PFSK-1 (cell line): ENCODE measurements at regions not wholly inside any gene's neighbourhood (a gene's known extent, or its start where the extent isn't known, plus 50 kb on each side); places are given as distances from the start of the nearest gene placed in this dataset.

ENCODE experiments used
- FOXP2 ChIP-seq: optimal IDR thresholded peaks from 2 replicates; pipeline ENCODE3; 2011; ENCODE audit warnings: borderline replicate concordance, control low read depth, inconsistent platforms; ENCODE audit not compliant: insufficient read depth; ENCODE audit errors: extremely low read length, extremely low read depth
- POLR2AphosphoS5 ChIP-seq: IDR thresholded peaks from 2 replicates; pipeline ENCODE4 v1.6.1; 2012; ENCODE audit warnings: low read depth, mild to moderate bottlenecking, control low read depth, low read length, moderate library complexity
- REST ChIP-seq, 2 experiments: IDR thresholded peaks; 2 replicates each; pipeline versions ENCODE4 v1.6.1 to v1.8.0; 2011 to 2012; ENCODE audit warnings: low read depth in 2 of 2, low read length in 2 of 2, control low read depth in 1 of 2, inconsistent platforms in 1 of 2, mild to moderate bottlenecking in 1 of 2, moderate library complexity in 1 of 2; ENCODE audit not compliant: insufficient read depth in 1 of 2
- SIN3A ChIP-seq: IDR thresholded peaks from 2 replicates; pipeline ENCODE4 v1.6.1; 2012; ENCODE audit warnings: mild to moderate bottlenecking, low read length, moderate library complexity, borderline replicate concordance; ENCODE audit not compliant: insufficient read depth
- TAF1 ChIP-seq: IDR thresholded peaks from 2 replicates; pipeline ENCODE4 v1.6.1; 2012; ENCODE audit warnings: low read length, control low read depth, borderline replicate concordance; ENCODE audit not compliant: insufficient read depth

GRCh38 chr20:50304501-50304856, 113.8 kb downstream of the CEBPB start:
- TF ChIP-seq TAF1 (no peak), POLR2AphosphoS5 (no peak), SIN3A (no peak), FOXP2 (no peak)

GRCh38 chr20:50304923-50305635, 114.4 kb downstream of the CEBPB start:
- TF ChIP-seq SIN3A (no peak), TAF1 (no peak), REST (IDR thresholded peaks at IDR 0.05; ENCODE audit: insufficient read depth in 1 of 2, low read depth in 2 of 2, low read length in 2 of 2) (no peak), POLR2AphosphoS5 (no peak), FOXP2 (no peak)

GRCh38 chr20:50305636-50306477, 115.2 kb downstream of the CEBPB start:
- TF ChIP-seq TAF1 (no peak), SIN3A (no peak), POLR2AphosphoS5 (no peak), REST (IDR thresholded peaks at IDR 0.05; ENCODE audit: insufficient read depth in 1 of 2, low read depth in 2 of 2, low read length in 2 of 2) (no peak)

GRCh38 chr20:50306478-50307423, 116.1 kb downstream of the CEBPB start:
- TF ChIP-seq TAF1: no peak
- no peak for TF ChIP-seq REST (IDR thresholded peaks at IDR 0.05; ENCODE audit: insufficient read depth in 1 of 2, low read depth in 2 of 2, low read length in 2 of 2)
- TF ChIP-seq FOXP2: no peak
- TF ChIP-seq SIN3A: no peak
- TF ChIP-seq POLR2AphosphoS5: no peak

GRCh38 chr20:50308166-50308512, 117.5 kb downstream of the CEBPB start:
- TF ChIP-seq SIN3A: no peak
